ENCODE measurements at regions not wholly inside any gene's neighbourhood (a gene's known extent, or its start where the extent isn't known, plus 50 kb on each side); places are given as distances from the start of the nearest gene placed in this dataset.

DNA sequence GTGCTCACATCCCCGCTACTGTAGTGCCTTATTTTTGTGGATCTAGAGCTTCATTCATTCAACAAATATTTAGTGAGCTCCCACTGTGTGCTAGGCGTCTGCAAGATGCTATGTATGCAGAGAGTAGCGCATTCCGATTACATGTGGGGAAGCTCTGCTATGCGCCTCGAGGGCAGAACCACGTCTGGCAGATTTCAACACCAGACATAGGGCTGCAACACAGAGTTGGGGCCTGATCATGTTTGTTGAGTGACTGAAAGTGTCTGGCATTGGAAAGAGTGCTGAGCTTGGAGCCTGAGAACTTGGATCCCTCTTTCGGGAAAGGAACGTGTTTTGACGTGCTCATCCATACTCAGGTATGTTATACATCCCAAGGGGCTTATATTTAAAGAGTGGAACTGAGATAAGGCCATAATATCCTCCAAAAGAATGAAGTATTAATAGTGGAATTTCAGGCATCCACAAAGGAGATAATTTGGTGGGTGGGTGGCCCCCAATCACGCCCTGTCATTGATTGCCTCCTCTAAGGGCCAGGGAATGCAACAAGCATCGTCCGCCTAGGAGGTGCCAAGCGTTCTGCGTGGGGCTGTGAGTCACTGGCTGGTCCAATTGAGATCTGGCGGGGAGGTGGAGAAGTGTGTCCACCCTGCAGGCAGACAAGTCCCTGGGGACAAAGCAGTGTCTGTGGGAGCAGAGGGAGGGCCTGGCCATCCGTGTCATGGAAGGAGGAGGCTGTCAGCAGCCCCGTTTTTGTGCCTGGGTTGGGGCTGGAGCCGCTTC is 62.8 kb upstream of the ZBTB40 start:
- DNase-seq, result no peak

DNA sequence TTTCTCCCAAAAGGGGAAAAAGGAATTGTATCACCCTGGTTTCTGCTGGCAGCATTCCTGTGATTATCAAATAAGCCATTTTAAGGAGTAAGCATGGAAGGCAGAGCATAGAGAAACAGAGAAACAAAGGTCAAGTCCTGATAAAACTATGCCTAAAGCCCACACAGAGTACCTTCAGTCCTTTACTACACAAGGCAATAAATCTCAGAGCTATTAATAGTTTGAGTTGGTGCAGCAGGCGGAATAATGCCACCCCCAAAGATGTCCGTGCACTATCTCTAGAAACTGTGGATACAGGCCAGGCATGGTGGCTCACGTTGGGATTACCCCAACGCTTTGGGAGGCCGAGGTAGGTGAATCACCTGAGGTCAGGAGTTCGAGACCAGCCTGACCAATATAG is 58.1 kb upstream of the ZBTB40 start:
- no peak for DNase-seq

DNA sequence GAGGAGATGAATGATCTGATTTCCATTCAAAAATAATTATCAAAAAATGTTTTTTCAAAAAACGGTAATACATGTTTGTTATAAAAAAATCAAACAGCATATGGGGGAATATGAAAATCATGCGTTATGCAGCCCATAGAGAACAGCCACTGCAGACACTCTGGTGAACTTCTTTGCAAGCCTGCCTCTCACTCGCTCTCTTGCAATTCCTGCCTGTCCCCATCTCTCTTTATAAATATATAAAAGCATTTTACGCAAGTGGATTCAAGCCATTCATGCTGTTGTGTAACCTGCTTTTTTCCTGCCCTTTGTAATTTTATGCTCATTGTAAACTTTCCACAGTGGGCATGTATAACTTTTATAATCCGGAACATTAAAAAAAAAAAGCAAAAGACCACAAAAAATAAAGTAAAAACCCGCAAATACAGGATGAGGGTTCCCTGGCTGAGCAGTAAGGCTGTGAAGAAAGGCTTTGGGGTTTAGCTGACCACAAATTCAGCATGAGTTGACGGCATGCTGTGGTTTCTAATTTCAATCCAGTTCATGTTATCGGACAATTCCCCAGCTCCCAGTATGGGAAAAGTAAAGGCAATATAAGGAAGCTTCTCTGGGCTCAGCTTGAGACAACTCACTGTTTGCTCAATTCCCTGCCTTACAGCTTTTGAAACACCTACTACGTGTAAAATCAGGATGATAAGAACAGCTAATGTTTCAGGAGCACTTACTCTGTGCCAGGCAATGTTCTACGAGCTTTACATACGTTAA is 52.8 kb upstream of the ZBTB40 start:
- DNase-seq, result no peak

DNA sequence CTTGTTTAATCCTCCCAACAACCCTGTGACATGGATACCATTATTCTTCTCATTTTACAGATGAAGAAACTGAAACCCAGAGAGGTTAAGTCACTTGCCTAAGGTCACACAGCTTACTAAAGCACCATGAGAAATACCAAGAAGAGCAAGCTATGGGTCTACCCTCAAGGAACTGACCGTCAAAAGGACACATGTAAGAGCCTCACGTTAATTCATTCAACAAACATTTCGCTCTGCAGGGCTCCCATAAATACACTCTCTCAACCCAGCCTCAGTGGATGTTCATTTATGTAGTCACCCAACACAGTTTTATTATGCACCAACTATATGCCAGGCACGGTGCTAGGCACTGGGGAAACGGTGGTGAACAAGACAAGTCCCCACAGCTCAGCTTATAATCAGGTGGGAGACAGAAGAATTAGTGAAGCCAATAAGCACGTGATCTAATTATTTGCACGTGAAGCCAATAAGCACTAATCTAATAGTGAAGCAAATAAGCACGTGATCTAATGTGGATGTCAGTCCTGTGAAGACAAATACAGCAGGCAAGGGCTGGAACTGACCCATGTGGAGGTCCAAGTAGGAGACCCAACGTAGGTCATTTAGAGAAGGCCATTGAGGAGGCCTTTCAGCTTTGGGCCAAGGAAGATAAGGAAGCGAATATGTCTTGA is 52.1 kb upstream of the ZBTB40 start:
- no peak for DNase-seq
